ENCODE measurements at regions not wholly inside any gene's neighbourhood (a gene's known extent, or its start where the extent isn't known, plus 50 kb on each side); places are given as distances from the start of the nearest gene placed in this dataset.

- no peak for TF ChIP-seq CTCF (conservative IDR thresholded peaks at IDR 0.05; ENCODE audit: low read depth, low read length)
- no peaks in the 10 kb centered on the region for H3K4me1 ChIP-seq (ENCODE audit: low read depth, poor library complexity, severe bottlenecking)
- no peak overlapping the region for H3K4me2 ChIP-seq
- H3K79me2 ChIP-seq (ENCODE audit: insufficient read depth, low read depth), result no peaks in the 10 kb centered on the region
- no peak overlapping the region for H3K4me3 ChIP-seq (IDR thresholded peaks at IDR 0.05; ENCODE audit: insufficient read depth, low read depth, low read length)
- no peaks in the 10 kb centered on the region for H3K27me3 ChIP-seq (ENCODE audit: insufficient read depth, low read depth)
- H4K20me1 ChIP-seq (ENCODE audit: insufficient read depth), result no peaks in the 10 kb centered on the region
- H2AFZ ChIP-seq (ENCODE audit: low read depth), result no peak overlapping the region
- H3K9ac ChIP-seq, result no peak overlapping the region
- no peaks in the 10 kb centered on the region for H3K36me3 ChIP-seq (ENCODE audit: insufficient read depth)
- H3K27ac ChIP-seq, result no peak overlapping the region
Observed at GRCh38 chr14:54172114-54172513, 215.5 kb upstream of the BMP4 start.

GRCh38 chr14:54172562-54172961 is 215.9 kb upstream of the BMP4 start:
- Histone ChIP-seq H3K27me3 (ENCODE audit: insufficient read depth, low read depth) (no peaks in the 10 kb centered on the region), H3K4me3 (IDR thresholded peaks at IDR 0.05; ENCODE audit: insufficient read depth, low read depth, low read length) (no peak overlapping the region), H3K27ac (no peak overlapping the region), H3K9ac (no peak overlapping the region), H4K20me1 (ENCODE audit: insufficient read depth) (no peaks in the 10 kb centered on the region), H3K36me3 (ENCODE audit: insufficient read depth) (no peaks in the 10 kb centered on the region), H3K4me2 (no peak overlapping the region), H3K79me2 (ENCODE audit: insufficient read depth, low read depth) (no peaks in the 10 kb centered on the region), H2AFZ (ENCODE audit: low read depth) (no peak overlapping the region), H3K4me1 (ENCODE audit: low read depth, poor library complexity, severe bottlenecking) (no peaks in the 10 kb centered on the region)
- no peak for TF ChIP-seq CTCF (conservative IDR thresholded peaks at IDR 0.05; ENCODE audit: low read depth, low read length)

- H3K79me2 ChIP-seq (ENCODE audit: insufficient read depth, low read depth), result no peaks in the 10 kb centered on the region
- no peak overlapping the region for H3K27ac ChIP-seq
- no peak overlapping the region for H3K4me3 ChIP-seq (IDR thresholded peaks at IDR 0.05; ENCODE audit: insufficient read depth, low read depth, low read length)
- H3K27me3 ChIP-seq (ENCODE audit: insufficient read depth, low read depth), result no peaks in the 10 kb centered on the region
- H3K36me3 ChIP-seq (ENCODE audit: insufficient read depth), result no peaks in the 10 kb centered on the region
- H3K4me1 ChIP-seq (ENCODE audit: low read depth, poor library complexity, severe bottlenecking), result no peaks in the 10 kb centered on the region
- H4K20me1 ChIP-seq (ENCODE audit: insufficient read depth), result no peaks in the 10 kb centered on the region
- H3K9ac ChIP-seq, result no peak overlapping the region
- no peak overlapping the region for H2AFZ ChIP-seq (ENCODE audit: low read depth)
- no peak for TF ChIP-seq CTCF (conservative IDR thresholded peaks at IDR 0.05; ENCODE audit: low read depth, low read length)
- no peak overlapping the region for H3K4me2 ChIP-seq
Observed at GRCh38 chr14:54173802-54174201, 217.2 kb upstream of the BMP4 start.

GRCh38 chr14:54174457-54174856 is 217.8 kb upstream of the BMP4 start:
- no peaks in the 10 kb centered on the region for H4K20me1 ChIP-seq (ENCODE audit: insufficient read depth)
- H3K79me2 ChIP-seq (ENCODE audit: insufficient read depth, low read depth), result no peaks in the 10 kb centered on the region
- H3K4me2 ChIP-seq, result no peak overlapping the region
- no peak for TF ChIP-seq CTCF (conservative IDR thresholded peaks at IDR 0.05; ENCODE audit: low read depth, low read length)
- H3K4me1 ChIP-seq (ENCODE audit: low read depth, poor library complexity, severe bottlenecking), result no peaks in the 10 kb centered on the region
- no peak overlapping the region for H3K9ac ChIP-seq
- no peak overlapping the region for H3K4me3 ChIP-seq (IDR thresholded peaks at IDR 0.05; ENCODE audit: insufficient read depth, low read depth, low read length)
- no peaks in the 10 kb centered on the region for H3K36me3 ChIP-seq (ENCODE audit: insufficient read depth)
- no peaks in the 10 kb centered on the region for H3K27me3 ChIP-seq (ENCODE audit: insufficient read depth, low read depth)
- H2AFZ ChIP-seq (ENCODE audit: low read depth), result no peak overlapping the region
- no peak overlapping the region for H3K27ac ChIP-seq

Data from KMS-11 (cell line).